ENCODE measurements at regions not wholly inside any gene's neighbourhood (a gene's known extent, or its start where the extent isn't known, plus 50 kb on each side); places are given as distances from the start of the nearest gene placed in this dataset.

- H3K9me3 ChIP-seq (ENCODE audit: low read depth, low read length), result no peaks in the 10 kb centered on the region
- H3K4me3 ChIP-seq (ENCODE audit: low read length), result no peak overlapping the region
- no peaks in the 10 kb centered on the region for H3K27me3 ChIP-seq (ENCODE audit: insufficient read depth, low read length)
- H3K4me1 ChIP-seq (ENCODE audit: insufficient read depth, low read length), result no peaks in the 10 kb centered on the region
These were observed 173.3 kb downstream of the PMP22 start for GRCh38 chr17:15091825-15092224.

GRCh38 chr17:15090533-15090932 lies 174.6 kb downstream of the PMP22 start:
- H3K4me3 ChIP-seq (ENCODE audit: low read length), result no peak overlapping the region
- no peaks in the 10 kb centered on the region for H3K9me3 ChIP-seq (ENCODE audit: low read depth, low read length)
- no peaks in the 10 kb centered on the region for H3K4me1 ChIP-seq (ENCODE audit: insufficient read depth, low read length)
- H3K27me3 ChIP-seq (ENCODE audit: insufficient read depth, low read length), result no peaks in the 10 kb centered on the region

- H3K9me3 ChIP-seq (ENCODE audit: low read depth, low read length), result no peaks in the 10 kb centered on the region
- H3K27me3 ChIP-seq (ENCODE audit: insufficient read depth, low read length), result no peaks in the 10 kb centered on the region
- H3K4me1 ChIP-seq (ENCODE audit: insufficient read depth, low read length), result no peaks in the 10 kb centered on the region
- H3K4me3 ChIP-seq (ENCODE audit: low read length), result no peak overlapping the region
These were observed 177.2 kb downstream of the PMP22 start for GRCh38 chr17:15087946-15088345.

DNA sequence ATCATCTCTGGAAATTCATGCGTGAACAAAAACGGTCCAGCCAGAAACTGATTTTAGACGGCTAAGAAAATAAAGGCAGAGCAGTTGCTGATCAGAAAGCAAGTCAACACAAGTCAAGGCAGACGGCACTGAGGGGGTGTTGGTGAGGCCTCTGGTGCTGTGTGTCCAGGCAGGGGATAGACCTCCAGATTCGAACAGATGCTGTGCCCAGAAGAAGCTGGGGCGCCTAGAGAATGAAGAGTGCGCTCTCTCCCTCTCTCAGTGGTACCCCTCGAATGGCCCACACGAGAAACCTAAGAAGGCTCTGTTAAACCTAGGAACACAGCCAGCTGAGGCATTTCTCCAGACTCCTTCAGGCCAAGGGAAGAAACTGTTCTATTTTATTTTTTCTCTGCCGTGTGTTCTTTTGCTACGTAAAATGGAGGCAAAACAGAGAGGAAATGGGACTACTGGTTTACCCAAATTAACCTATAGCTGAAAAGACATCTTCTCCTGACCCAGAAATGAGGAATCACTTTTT lies 178.3 kb downstream of the PMP22 start:
- no peaks in the 10 kb centered on the region for H3K9me3 ChIP-seq (ENCODE audit: low read depth, low read length)
- H3K27me3 ChIP-seq (ENCODE audit: insufficient read depth, low read length), result no peaks in the 10 kb centered on the region
- no peak overlapping the region for H3K4me3 ChIP-seq (ENCODE audit: low read length)
- H3K4me1 ChIP-seq (ENCODE audit: insufficient read depth, low read length), result no peaks in the 10 kb centered on the region

DNA sequence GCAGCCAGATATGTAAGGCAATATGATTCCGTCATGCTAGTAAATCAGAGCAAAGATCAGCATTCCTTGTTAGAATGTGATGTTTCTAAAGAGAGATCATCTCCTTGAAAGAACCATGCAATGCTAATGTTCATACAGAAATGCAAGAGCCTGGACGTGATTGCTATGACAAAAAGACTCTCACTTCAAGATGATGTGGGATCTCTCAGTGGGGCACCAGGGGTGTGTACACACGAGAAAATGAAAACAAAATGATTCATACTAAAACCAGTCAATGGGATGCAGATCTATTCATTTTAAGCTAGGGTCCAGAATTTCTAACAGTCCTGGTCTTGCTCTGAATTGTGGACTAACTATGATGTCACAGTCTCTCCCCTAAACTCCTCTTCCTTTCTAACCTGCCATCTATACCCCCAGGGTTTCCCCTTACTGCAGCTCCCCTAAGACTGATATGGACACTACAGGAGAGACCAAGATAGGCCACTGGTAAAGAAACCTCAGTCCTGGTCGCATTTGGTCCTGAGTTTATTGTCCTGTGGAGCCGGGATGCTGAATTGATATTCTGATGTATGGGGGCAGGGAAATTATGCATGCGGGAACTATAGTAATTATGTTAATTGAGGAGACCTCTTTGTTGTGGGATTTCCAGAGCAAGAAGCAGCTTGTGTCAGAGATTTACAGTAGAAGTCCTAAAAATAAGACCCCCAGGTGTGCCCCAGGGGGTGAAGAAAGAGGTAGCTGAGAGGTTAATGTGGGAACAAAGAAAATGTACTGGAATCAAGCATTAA lies 179.0 kb downstream of the PMP22 start:
- H3K9me3 ChIP-seq (ENCODE audit: low read depth, low read length), result no peaks in the 10 kb centered on the region
- H3K4me1 ChIP-seq (ENCODE audit: insufficient read depth, low read length), result no peaks in the 10 kb centered on the region
- no peaks in the 10 kb centered on the region for H3K27me3 ChIP-seq (ENCODE audit: insufficient read depth, low read length)
- no peak overlapping the region for H3K4me3 ChIP-seq (ENCODE audit: low read length)

- Histone ChIP-seq H3K4me1 (ENCODE audit: insufficient read depth, low read length) (no peaks in the 10 kb centered on the region), H3K4me3 (ENCODE audit: low read length) (no peak overlapping the region), H3K27me3 (ENCODE audit: insufficient read depth, low read length) (no peaks in the 10 kb centered on the region), H3K9me3 (ENCODE audit: low read depth, low read length) (no peaks in the 10 kb centered on the region)
These were observed 181.9 kb downstream of the PMP22 start for GRCh38 chr17:15083225-15083624.

DNA sequence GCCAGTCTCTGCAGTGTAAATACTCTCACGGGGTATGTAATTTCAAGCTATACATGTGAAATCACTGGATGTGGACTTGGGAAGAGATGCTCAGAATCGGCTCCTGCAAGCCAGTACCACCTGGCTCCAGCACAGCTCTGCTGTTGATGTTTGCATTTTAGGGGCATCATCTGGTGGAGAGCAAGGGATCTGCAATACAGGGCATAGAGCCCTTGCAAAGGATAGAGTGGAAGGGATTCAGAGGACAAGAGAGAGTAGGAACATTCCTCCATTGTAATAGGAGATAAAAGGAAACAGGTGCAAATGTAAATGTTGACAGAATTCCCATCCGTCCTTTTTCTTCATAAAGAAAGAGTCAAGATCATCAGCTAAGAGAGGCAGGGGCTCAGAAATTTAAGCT lies 184.1 kb downstream of the PMP22 start:
- Histone ChIP-seq H3K27me3 (ENCODE audit: insufficient read depth, low read length) (no peaks in the 10 kb centered on the region), H3K4me3 (ENCODE audit: low read length) (no peak overlapping the region), H3K4me1 (ENCODE audit: insufficient read depth, low read length) (no peaks in the 10 kb centered on the region), H3K9me3 (ENCODE audit: low read depth, low read length) (no peaks in the 10 kb centered on the region)

DNA sequence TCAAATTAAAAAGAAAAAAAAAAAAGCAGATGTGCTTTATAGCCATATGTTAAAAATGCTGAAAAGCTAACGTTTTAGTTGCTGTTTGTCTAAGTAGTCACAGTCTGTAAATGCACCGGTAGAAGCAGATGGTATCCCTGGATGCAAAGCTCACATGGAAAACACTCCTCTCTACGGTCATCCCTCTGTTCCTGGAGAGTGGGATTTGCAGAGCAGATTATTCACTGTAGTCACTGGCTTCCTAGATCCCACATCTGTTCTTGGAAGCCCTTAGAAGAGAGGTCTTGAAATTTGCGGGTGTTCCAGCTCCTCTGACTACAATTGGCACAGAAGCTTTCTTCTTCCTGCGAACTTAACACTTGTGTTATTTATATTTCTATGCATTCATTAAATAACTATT lies 186.6 kb downstream of the PMP22 start:
- Histone ChIP-seq H3K4me1 (ENCODE audit: insufficient read depth, low read length) (no peaks in the 10 kb centered on the region), H3K9me3 (ENCODE audit: low read depth, low read length) (no peaks in the 10 kb centered on the region), H3K4me3 (ENCODE audit: low read length) (no peak overlapping the region), H3K27me3 (ENCODE audit: insufficient read depth, low read length) (no peaks in the 10 kb centered on the region)

GRCh38 chr17:15076991-15077663 lies 188.0 kb downstream of the PMP22 start:
- no peaks in the 10 kb centered on the region for H3K9me3 ChIP-seq (ENCODE audit: low read depth, low read length)
- H3K4me3 ChIP-seq (ENCODE audit: low read length), result no peak overlapping the region
- no peaks in the 10 kb centered on the region for H3K4me1 ChIP-seq (ENCODE audit: insufficient read depth, low read length)
- no peaks in the 10 kb centered on the region for H3K27me3 ChIP-seq (ENCODE audit: insufficient read depth, low read length)

GRCh38 chr17:15051933-15052332 lies 213.2 kb downstream of the PMP22 start:
- H3K9me3 ChIP-seq (ENCODE audit: low read depth, low read length), result no peaks in the 10 kb centered on the region
- H3K4me1 ChIP-seq (ENCODE audit: insufficient read depth, low read length), result no peaks in the 10 kb centered on the region
- H3K4me3 ChIP-seq (ENCODE audit: low read length), result no peak overlapping the region
- H3K27me3 ChIP-seq (ENCODE audit: insufficient read depth, low read length), result peaks cover 3% of the 10 kb centered on the region

- Histone ChIP-seq H3K27me3 (ENCODE audit: insufficient read depth, low read length) (peaks cover 3% of the 10 kb centered on the region), H3K4me1 (ENCODE audit: insufficient read depth, low read length) (no peaks in the 10 kb centered on the region), H3K9me3 (ENCODE audit: low read depth, low read length) (no peaks in the 10 kb centered on the region), H3K4me3 (ENCODE audit: low read length) (no peak overlapping the region)
These were observed 215.3 kb downstream of the PMP22 start for GRCh38 chr17:15049795-15050160.

DNA sequence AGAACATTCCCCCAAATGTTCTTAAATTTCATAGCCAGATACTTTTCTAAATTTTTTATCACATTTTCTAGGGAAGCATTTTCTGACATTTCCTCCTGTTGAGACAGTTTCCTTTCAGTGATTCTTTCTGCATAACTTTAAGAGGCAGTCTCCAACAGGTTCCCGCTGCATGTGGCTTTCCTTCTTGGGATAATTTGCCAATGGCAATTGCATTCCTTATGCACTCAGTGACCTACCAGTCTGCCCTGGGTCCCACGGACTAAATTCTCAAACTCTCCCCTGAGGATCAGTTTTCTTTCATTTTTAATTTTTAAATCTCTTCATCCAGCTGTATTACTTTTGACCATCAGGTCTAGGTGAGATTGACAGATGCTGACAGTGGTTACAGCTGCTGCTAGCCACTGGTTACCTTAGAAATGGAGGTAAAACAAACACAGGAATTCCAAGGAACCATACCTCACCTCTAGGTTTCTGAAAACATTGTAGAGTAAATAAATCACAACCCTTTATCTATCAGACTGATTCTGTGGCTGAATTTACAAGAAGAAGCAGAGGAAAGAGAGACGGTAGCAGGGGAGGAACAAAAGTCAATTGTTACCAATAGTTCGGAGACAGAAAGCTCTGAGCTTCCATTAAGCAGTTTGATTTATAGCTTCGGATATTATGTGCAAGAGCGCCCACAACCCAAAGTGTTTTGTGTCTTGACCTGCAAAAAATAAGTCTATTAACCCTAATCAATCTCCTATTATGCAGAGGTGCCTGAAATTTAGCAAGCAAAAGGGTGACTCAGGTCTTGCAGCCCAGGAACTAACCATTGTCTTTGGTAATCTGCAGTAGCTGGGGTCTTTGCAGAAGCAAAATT lies 216.0 kb downstream of the PMP22 start:
- Histone ChIP-seq H3K9me3 (ENCODE audit: low read depth, low read length) (no peaks in the 10 kb centered on the region), H3K4me1 (ENCODE audit: insufficient read depth, low read length) (no peaks in the 10 kb centered on the region), H3K4me3 (ENCODE audit: low read length) (no peak overlapping the region), H3K27me3 (ENCODE audit: insufficient read depth, low read length) (peaks cover 3% of the 10 kb centered on the region)

- Histone ChIP-seq H3K9me3 (ENCODE audit: low read depth, low read length) (no peaks in the 10 kb centered on the region), H3K4me3 (ENCODE audit: low read length) (no peak overlapping the region), H3K4me1 (ENCODE audit: insufficient read depth, low read length) (no peaks in the 10 kb centered on the region), H3K27me3 (ENCODE audit: insufficient read depth, low read length) (peaks cover 3% of the 10 kb centered on the region)
These were observed 216.7 kb downstream of the PMP22 start for GRCh38 chr17:15048381-15048780.

DNA sequence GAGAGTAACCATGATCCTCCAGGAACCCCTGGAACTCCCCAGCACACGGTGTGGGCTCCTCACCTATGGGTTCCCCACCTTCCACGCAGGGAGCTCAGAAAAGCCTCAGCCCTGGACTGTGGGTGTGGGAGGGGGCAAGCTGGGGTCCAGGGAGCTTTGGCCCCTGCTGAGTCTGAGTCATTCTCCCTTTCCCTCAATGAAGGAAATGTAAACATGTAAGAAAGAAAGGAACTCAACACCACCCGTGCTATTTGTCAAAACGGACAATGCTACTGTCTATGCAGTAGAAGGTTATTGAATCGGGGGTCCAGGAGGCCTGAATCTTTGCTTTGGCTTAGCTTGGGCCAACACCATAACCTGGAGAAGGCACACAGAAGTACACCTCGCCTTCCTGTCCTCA lies 222.8 kb downstream of the PMP22 start:
- Histone ChIP-seq H3K9me3 (ENCODE audit: low read depth, low read length) (no peaks in the 10 kb centered on the region), H3K4me1 (ENCODE audit: insufficient read depth, low read length) (no peaks in the 10 kb centered on the region), H3K4me3 (ENCODE audit: low read length) (no peak overlapping the region), H3K27me3 (ENCODE audit: insufficient read depth, low read length) (no peaks in the 10 kb centered on the region)

DNA sequence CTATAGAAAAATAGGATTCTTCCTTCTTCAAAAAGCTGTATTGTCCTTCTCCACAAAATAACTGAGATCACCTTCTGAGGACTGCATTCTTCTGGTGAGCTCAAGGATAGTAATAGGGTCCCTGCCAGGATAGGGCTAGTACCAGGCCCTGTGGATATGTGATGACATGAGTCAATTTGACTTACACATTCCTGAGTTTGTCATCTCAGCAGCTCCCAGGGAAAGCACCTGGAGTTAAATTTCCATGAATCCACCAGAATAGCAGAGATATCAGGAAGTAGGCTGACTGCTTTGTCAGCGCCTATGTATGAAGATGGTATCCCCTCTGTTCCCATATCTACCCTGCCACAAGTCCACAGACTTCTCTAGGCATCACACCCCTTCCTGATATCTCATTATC lies 225.8 kb downstream of the PMP22 start:
- no peaks in the 10 kb centered on the region for H3K4me1 ChIP-seq (ENCODE audit: insufficient read depth, low read length)
- H3K27me3 ChIP-seq (ENCODE audit: insufficient read depth, low read length), result no peaks in the 10 kb centered on the region
- H3K9me3 ChIP-seq (ENCODE audit: low read depth, low read length), result no peaks in the 10 kb centered on the region
- H3K4me3 ChIP-seq (ENCODE audit: low read length), result no peak overlapping the region

All from mononuclear cell (primary cell).